ENCODE measurements at regions not wholly inside any gene's neighbourhood (a gene's known extent, or its start where the extent isn't known, plus 50 kb on each side); places are given as distances from the start of the nearest gene placed in this dataset.

GRCh38 chrX:13891377-13892140 lies 74.7 kb upstream of the GPM6B start:
- Histone ChIP-seq H3K36me3 (ENCODE audit: control insufficient read depth in 1 of 2, insufficient read depth in 2 of 2, low read depth in 1 of 2, low read length in 2 of 2) (no peaks in the 10 kb centered on the region), H3K18ac (ENCODE audit: low read depth in 1 of 2, low read length in 2 of 2) (no peak overlapping the region), H3K23ac (ENCODE audit: low read length in 2 of 2) (no peak overlapping the region), H3K4me2 (ENCODE audit: low read length, poor library complexity, severe bottlenecking) (no peak overlapping the region), H3K27ac (ENCODE audit: low read length, poor library complexity, severe bottlenecking) (no peak overlapping the region), H2BK15ac (ENCODE audit: low read depth, poor library complexity, severe bottlenecking) (no peak overlapping the region), H4K91ac (ENCODE audit: low read length) (no peak overlapping the region), H3K79me1 (replicated peaks; ENCODE audit: low read length, poor library complexity, severe bottlenecking) (no peaks in the 10 kb centered on the region), H3K9me3 (ENCODE audit: control insufficient read depth, low read length) (no peaks in the 10 kb centered on the region), H2AFZ (ENCODE audit: low read depth, low read length) (no peak overlapping the region), H2AK5ac (ENCODE audit: low read length, severe bottlenecking) (no peak overlapping the region), H3K4me1 (ENCODE audit: control insufficient read depth, insufficient read depth, low read depth, low read length) (no peaks in the 10 kb centered on the region), H3K27me3 (ENCODE audit: control insufficient read depth in 1 of 2, insufficient read depth in 1 of 2, low read length in 2 of 2) (peaks cover 0 to 53% of the 10 kb centered on the region in 2 experiments), H3K4ac (ENCODE audit: low read depth in 1 of 2, low read length in 2 of 2) (no peak overlapping the region), H3K4me3 (ENCODE audit: insufficient read depth in 1 of 2, low read depth in 1 of 2, low read length in 2 of 2) (no peak overlapping the region), H3K9ac (ENCODE audit: low read length) (no peak overlapping the region), H4K8ac (ENCODE audit: low read length) (no peak overlapping the region), H2BK5ac (ENCODE audit: low read depth, low read length, poor library complexity, severe bottlenecking) (no peak overlapping the region), H2BK12ac (ENCODE audit: low read length in 2 of 2) (no peak overlapping the region), H3K14ac (ENCODE audit: low read length in 2 of 2) (no peak overlapping the region), H2BK120ac (ENCODE audit: low read depth, low read length) (no peak overlapping the region)
- WGBS: 92% methylated on average over 7 of the region's 7 CpGs
- DNase-seq: no peak

GRCh38 chrX:13890806-13891205 lies 73.9 kb upstream of the GPM6B start:
- no peaks in the 10 kb centered on the region for H3K36me3 ChIP-seq (ENCODE audit: control insufficient read depth in 1 of 2, insufficient read depth in 2 of 2, low read depth in 1 of 2, low read length in 2 of 2)
- DNase-seq: no peak
- no peak overlapping the region for H2BK120ac ChIP-seq (ENCODE audit: low read depth, low read length)
- no peaks in the 10 kb centered on the region for H3K79me1 ChIP-seq (replicated peaks; ENCODE audit: low read length, poor library complexity, severe bottlenecking)
- H3K23ac ChIP-seq (ENCODE audit: low read length in 2 of 2): no peak overlapping the region
- no peak overlapping the region for H2BK12ac ChIP-seq (ENCODE audit: low read length in 2 of 2)
- no peak overlapping the region for H4K91ac ChIP-seq (ENCODE audit: low read length)
- H3K4me1 ChIP-seq (ENCODE audit: control insufficient read depth, insufficient read depth, low read depth, low read length): no peaks in the 10 kb centered on the region
- no peak overlapping the region for H3K14ac ChIP-seq (ENCODE audit: low read length in 2 of 2)
- H3K27ac ChIP-seq (ENCODE audit: low read length, poor library complexity, severe bottlenecking): no peak overlapping the region
- H3K9ac ChIP-seq (ENCODE audit: low read length): no peak overlapping the region
- H3K27me3 ChIP-seq (ENCODE audit: control insufficient read depth in 1 of 2, insufficient read depth in 1 of 2, low read length in 2 of 2): peaks cover 0 to 53% of the 10 kb centered on the region in 2 experiments
- no peak overlapping the region for H3K4me3 ChIP-seq (ENCODE audit: insufficient read depth in 1 of 2, low read depth in 1 of 2, low read length in 2 of 2)
- H2AK5ac ChIP-seq (ENCODE audit: low read length, severe bottlenecking): no peak overlapping the region
- 82% methylated on average over 2 of the region's 3 CpGs for WGBS
- H2BK15ac ChIP-seq (ENCODE audit: low read depth, poor library complexity, severe bottlenecking): no peak overlapping the region
- no peak overlapping the region for H3K18ac ChIP-seq (ENCODE audit: low read depth in 1 of 2, low read length in 2 of 2)
- no peaks in the 10 kb centered on the region for H3K9me3 ChIP-seq (ENCODE audit: control insufficient read depth, low read length)
- no peak overlapping the region for H4K8ac ChIP-seq (ENCODE audit: low read length)
- H2AFZ ChIP-seq (ENCODE audit: low read depth, low read length): no peak overlapping the region
- no peak overlapping the region for H3K4me2 ChIP-seq (ENCODE audit: low read length, poor library complexity, severe bottlenecking)
- no peak overlapping the region for H3K4ac ChIP-seq (ENCODE audit: low read depth in 1 of 2, low read length in 2 of 2)
- H2BK5ac ChIP-seq (ENCODE audit: low read depth, low read length, poor library complexity, severe bottlenecking): no peak overlapping the region

- Histone ChIP-seq H2BK120ac (ENCODE audit: low read depth, low read length) (no peak overlapping the region), H3K27ac (ENCODE audit: low read length, poor library complexity, severe bottlenecking) (no peak overlapping the region), H3K4me2 (ENCODE audit: low read length, poor library complexity, severe bottlenecking) (no peak overlapping the region), H3K23ac (ENCODE audit: low read length in 2 of 2) (no peak overlapping the region), H3K36me3 (ENCODE audit: control insufficient read depth in 1 of 2, insufficient read depth in 2 of 2, low read depth in 1 of 2, low read length in 2 of 2) (no peaks in the 10 kb centered on the region), H2BK5ac (ENCODE audit: low read depth, low read length, poor library complexity, severe bottlenecking) (no peak overlapping the region), H4K91ac (ENCODE audit: low read length) (no peak overlapping the region), H3K4me1 (ENCODE audit: control insufficient read depth, insufficient read depth, low read depth, low read length) (no peaks in the 10 kb centered on the region), H4K8ac (ENCODE audit: low read length) (no peak overlapping the region), H2BK15ac (ENCODE audit: low read depth, poor library complexity, severe bottlenecking) (no peak overlapping the region), H3K9ac (ENCODE audit: low read length) (no peak overlapping the region), H3K79me1 (replicated peaks; ENCODE audit: low read length, poor library complexity, severe bottlenecking) (no peaks in the 10 kb centered on the region), H3K14ac (ENCODE audit: low read length in 2 of 2) (no peak overlapping the region), H3K4ac (ENCODE audit: low read depth in 1 of 2, low read length in 2 of 2) (no peak overlapping the region), H3K18ac (ENCODE audit: low read depth in 1 of 2, low read length in 2 of 2) (no peak overlapping the region), H3K4me3 (ENCODE audit: insufficient read depth in 1 of 2, low read depth in 1 of 2, low read length in 2 of 2) (no peak overlapping the region), H2AK5ac (ENCODE audit: low read length, severe bottlenecking) (no peak overlapping the region), H2AFZ (ENCODE audit: low read depth, low read length) (no peak overlapping the region), H3K9me3 (ENCODE audit: control insufficient read depth, low read length) (no peaks in the 10 kb centered on the region), H3K27me3 (ENCODE audit: control insufficient read depth in 1 of 2, insufficient read depth in 1 of 2, low read length in 2 of 2) (peaks cover 0 to 49% of the 10 kb centered on the region in 2 experiments), H2BK12ac (ENCODE audit: low read length in 2 of 2) (no peak overlapping the region)
- 95% methylated on average over 6 of the region's 8 CpGs for WGBS
- no peak for DNase-seq
Observed at GRCh38 chrX:13888284-13888683, 71.4 kb upstream of the GPM6B start.

- Histone ChIP-seq H3K4me3 (ENCODE audit: insufficient read depth in 1 of 2, low read depth in 1 of 2, low read length in 2 of 2) (no peak overlapping the region), H4K8ac (ENCODE audit: low read length) (no peak overlapping the region), H2BK12ac (ENCODE audit: low read length in 2 of 2) (no peak overlapping the region), H3K18ac (ENCODE audit: low read depth in 1 of 2, low read length in 2 of 2) (no peak overlapping the region), H2BK15ac (ENCODE audit: low read depth, poor library complexity, severe bottlenecking) (no peak overlapping the region), H3K23ac (ENCODE audit: low read length in 2 of 2) (no peak overlapping the region), H3K14ac (ENCODE audit: low read length in 2 of 2) (no peak overlapping the region), H2BK120ac (ENCODE audit: low read depth, low read length) (no peak overlapping the region), H2BK5ac (ENCODE audit: low read depth, low read length, poor library complexity, severe bottlenecking) (no peak overlapping the region), H4K91ac (ENCODE audit: low read length) (no peak overlapping the region), H3K9ac (ENCODE audit: low read length) (no peak overlapping the region), H3K4me2 (ENCODE audit: low read length, poor library complexity, severe bottlenecking) (no peak overlapping the region), H2AK5ac (ENCODE audit: low read length, severe bottlenecking) (no peak overlapping the region), H3K36me3 (ENCODE audit: control insufficient read depth in 1 of 2, insufficient read depth in 2 of 2, low read depth in 1 of 2, low read length in 2 of 2) (no peaks in the 10 kb centered on the region), H2AFZ (ENCODE audit: low read depth, low read length) (no peak overlapping the region), H3K4ac (ENCODE audit: low read depth in 1 of 2, low read length in 2 of 2) (no peak overlapping the region), H3K9me3 (ENCODE audit: control insufficient read depth, low read length) (no peaks in the 10 kb centered on the region), H3K27me3 (ENCODE audit: control insufficient read depth in 1 of 2, insufficient read depth in 1 of 2, low read length in 2 of 2) (peaks cover 0 to 36% of the 10 kb centered on the region in 2 experiments), H3K79me1 (replicated peaks; ENCODE audit: low read length, poor library complexity, severe bottlenecking) (no peaks in the 10 kb centered on the region), H3K4me1 (ENCODE audit: control insufficient read depth, insufficient read depth, low read depth, low read length) (no peaks in the 10 kb centered on the region), H3K27ac (ENCODE audit: low read length, poor library complexity, severe bottlenecking) (no peak overlapping the region)
- no peak for DNase-seq
- WGBS: 96% methylated on average over 3 of the region's 9 CpGs
Observed at GRCh38 chrX:13885591-13885990, 68.7 kb upstream of the GPM6B start.

Data from mesenchymal stem cell (in vitro differentiated cells and primary cell).